Immature natural killer cell (primary cell): ENCODE measurements at regions not wholly inside any gene's neighbourhood (a gene's known extent, or its start where the extent isn't known, plus 50 kb on each side); places are given as distances from the start of the nearest gene placed in this dataset.
"Not testable (repeated sequence)": the region's sequence is repeated elsewhere in the genome, so short reads cannot be mapped to it uniquely, and the experiment has no call there.

Experiments
- DNase-seq, 3 donors: peaks; one replicate each; pipeline ENCODE4 v3.0.0; 2022; ENCODE audit warnings: mixed read lengths in 1 of 3
- H3K27ac Mint-ChIP-seq, 6 donors: one replicate each; pipeline ENCODE4 v1.8.0; 2020; ENCODE audit warnings: mixed read lengths in 6 of 6, mild to moderate bottlenecking in 5 of 6, inconsistent platforms in 4 of 6, moderate library complexity in 3 of 6
- H3K27me3 Mint-ChIP-seq, 3 donors: one replicate each; pipeline ENCODE4 v1.8.0; 2020 to 2021; ENCODE audit warnings: low read depth in 3 of 3, mild to moderate bottlenecking in 3 of 3, mixed read lengths in 3 of 3, moderate library complexity in 3 of 3, inconsistent platforms in 1 of 3
- H3K36me3 Mint-ChIP-seq, 3 donors: one replicate each; pipeline ENCODE4 v1.8.0; 2020; ENCODE audit warnings: mixed read lengths in 3 of 3, inconsistent platforms in 2 of 3, mild to moderate bottlenecking in 2 of 3
- H3K4me1 Mint-ChIP-seq, 2 donors: one replicate each; pipeline ENCODE4 v1.8.0; 2020; ENCODE audit warnings: inconsistent platforms in 2 of 2, mild to moderate bottlenecking in 2 of 2, mixed read lengths in 2 of 2, moderate library complexity in 1 of 2
- H3K4me3 Mint-ChIP-seq, 5 donors: one replicate each; pipeline ENCODE4 v1.8.0; 2020; ENCODE audit warnings: mild to moderate bottlenecking in 5 of 5, mixed read lengths in 5 of 5, inconsistent platforms in 3 of 5, moderate library complexity in 3 of 5
- H3K9me3 Mint-ChIP-seq, 6 donors: one replicate each; pipeline ENCODE4 v1.8.0; 2020; ENCODE audit warnings: mild to moderate bottlenecking in 6 of 6, mixed read lengths in 6 of 6, inconsistent platforms in 4 of 6, moderate library complexity in 3 of 6

GRCh38 chr1:82152356-82153271 lies 351.9 kb downstream of the ADGRL2 start:
- H3K4me3 Mint-ChIP-seq: peak overlapping the region in 2 of 5 donors; percentile 2 to 19
- H3K27ac Mint-ChIP-seq: no peak overlapping the region
- peaks cover 30 to 55% of the 10 kb centered on the region in 2 donors for H3K4me1 Mint-ChIP-seq
- peaks cover 0 to 13% (median 4%) of the 10 kb centered on the region in 6 donors for H3K9me3 Mint-ChIP-seq
- peaks cover 0 to 2% (median 0%) of the 10 kb centered on the region in 3 donors for H3K27me3 Mint-ChIP-seq
- DNase-seq: no peak
- H3K36me3 Mint-ChIP-seq: peaks cover 0 to 4% (median 0%) of the 10 kb centered on the region in 3 donors

GRCh38 chr1:82145656-82146055 lies 344.9 kb downstream of the ADGRL2 start:
- H3K4me1 Mint-ChIP-seq: peaks cover 19 to 21% of the 10 kb centered on the region in 2 donors
- peaks cover 0 to 7% (median under 1%) of the 10 kb centered on the region in 6 donors for H3K9me3 Mint-ChIP-seq
- H3K27me3 Mint-ChIP-seq: no peaks in the 10 kb centered on the region
- H3K4me3 Mint-ChIP-seq: no peak overlapping the region
- no peak for DNase-seq
- peaks cover 0 to 4% (median 3%) of the 10 kb centered on the region in 3 donors for H3K36me3 Mint-ChIP-seq
- no peak overlapping the region for H3K27ac Mint-ChIP-seq

- H3K4me1 Mint-ChIP-seq: peaks cover 18 to 21% of the 10 kb centered on the region in 2 donors
- H3K27ac Mint-ChIP-seq: peak overlapping the region in 4 of 6 donors; percentile 4 to 24 (median 22)
- H3K27me3 Mint-ChIP-seq: no peaks in the 10 kb centered on the region
- peaks cover 0 to 9% (median 7%) of the 10 kb centered on the region in 6 donors for H3K9me3 Mint-ChIP-seq
- peaks cover 0 to 4% (median 3%) of the 10 kb centered on the region in 3 donors for H3K36me3 Mint-ChIP-seq
- H3K4me3 Mint-ChIP-seq: peak overlapping the region in 3 of 5 donors; percentile 24 to 41 (median 31)
- peak in 2 of 3 donors; percentile 7 to 24 for DNase-seq
Observed at GRCh38 chr1:82143108-82143833, 342.5 kb downstream of the ADGRL2 start.

GRCh38 chr1:82141390-82141789 lies 340.7 kb downstream of the ADGRL2 start:
- Mint-ChIP-seq H3K4me3 (no peak overlapping the region), H3K9me3 (peaks cover 0 to 9% (median 6%) of the 10 kb centered on the region in 6 donors), H3K27me3 (no peaks in the 10 kb centered on the region), H3K36me3 (peaks cover 0 to 4% (median 3%) of the 10 kb centered on the region in 3 donors), H3K4me1 (peaks cover 18 to 21% of the 10 kb centered on the region in 2 donors), H3K27ac (no peak overlapping the region)
- no peak for DNase-seq

GRCh38 chr1:82139751-82140468 lies 339.2 kb downstream of the ADGRL2 start:
- H3K4me1 Mint-ChIP-seq: peaks cover 18 to 21% of the 10 kb centered on the region in 2 donors
- H3K36me3 Mint-ChIP-seq: peaks cover 0 to 3% (median 0%) of the 10 kb centered on the region in 3 donors
- peaks cover 0 to 9% (median 5%) of the 10 kb centered on the region in 6 donors for H3K9me3 Mint-ChIP-seq
- no peak overlapping the region for H3K4me3 Mint-ChIP-seq
- no peak for DNase-seq
- no peak overlapping the region for H3K27ac Mint-ChIP-seq
- H3K27me3 Mint-ChIP-seq: no peaks in the 10 kb centered on the region

GRCh38 chr1:82136351-82136750 lies 335.6 kb downstream of the ADGRL2 start:
- not testable (repeated sequence) for DNase-seq, H3K27me3 Mint-ChIP-seq, H3K4me3 Mint-ChIP-seq, H3K27ac Mint-ChIP-seq, H3K36me3 Mint-ChIP-seq, H3K4me1 Mint-ChIP-seq, H3K9me3 Mint-ChIP-seq

GRCh38 chr1:82125866-82126265 lies 325.1 kb downstream of the ADGRL2 start:
- H3K9me3 Mint-ChIP-seq: peaks cover 0 to 9% (median 2%) of the 10 kb centered on the region in 6 donors
- H3K27ac Mint-ChIP-seq: no peak overlapping the region
- H3K36me3 Mint-ChIP-seq: peaks cover 0 to 5% (median 0%) of the 10 kb centered on the region in 3 donors
- H3K27me3 Mint-ChIP-seq: no peaks in the 10 kb centered on the region
- no peak overlapping the region for H3K4me3 Mint-ChIP-seq
- H3K4me1 Mint-ChIP-seq: peaks cover 4 to 8% of the 10 kb centered on the region in 2 donors
- DNase-seq: no peak

GRCh38 chr1:82125119-82125518 lies 324.4 kb downstream of the ADGRL2 start:
- H3K9me3 Mint-ChIP-seq: peaks cover 0 to 14% (median 2%) of the 10 kb centered on the region in 6 donors
- peaks cover 0 to 5% (median 0%) of the 10 kb centered on the region in 3 donors for H3K36me3 Mint-ChIP-seq
- H3K27ac Mint-ChIP-seq: no peak overlapping the region
- H3K27me3 Mint-ChIP-seq: no peaks in the 10 kb centered on the region
- H3K4me3 Mint-ChIP-seq: no peak overlapping the region
- H3K4me1 Mint-ChIP-seq: peaks cover 4 to 8% of the 10 kb centered on the region in 2 donors
- no peak for DNase-seq

GRCh38 chr1:82121421-82121820 lies 320.7 kb downstream of the ADGRL2 start:
- Mint-ChIP-seq H3K9me3 (peaks cover 0 to 10% (median 2%) of the 10 kb centered on the region in 6 donors), H3K27me3 (no peaks in the 10 kb centered on the region), H3K4me1 (peaks cover 4 to 8% of the 10 kb centered on the region in 2 donors), H3K27ac (no peak overlapping the region), H3K36me3 (peaks cover 0 to 5% (median 0%) of the 10 kb centered on the region in 3 donors), H3K4me3 (peak overlapping the region in 1 of 5 donors; percentile 8)
- no peak for DNase-seq

GRCh38 chr1:82116105-82116504 lies 315.4 kb downstream of the ADGRL2 start:
- Mint-ChIP-seq H3K4me1 (peaks cover 0 to under 1% of the 10 kb centered on the region in 2 donors), H3K4me3 (no peak overlapping the region), H3K27me3 (no peaks in the 10 kb centered on the region), H3K27ac (no peak overlapping the region), H3K36me3 (no peaks in the 10 kb centered on the region), H3K9me3 (peaks cover 0 to 9% (median 2%) of the 10 kb centered on the region in 6 donors)
- DNase-seq: no peak

GRCh38 chr1:82114887-82115286 lies 314.2 kb downstream of the ADGRL2 start:
- H3K4me3 Mint-ChIP-seq: no peak overlapping the region
- peaks cover 5 to 6% of the 10 kb centered on the region in 2 donors for H3K4me1 Mint-ChIP-seq
- no peak overlapping the region for H3K27ac Mint-ChIP-seq

GRCh38 chr1:82110366-82111254 lies 309.9 kb downstream of the ADGRL2 start:
- no peak overlapping the region for H3K27ac Mint-ChIP-seq
- H3K4me1 Mint-ChIP-seq: peaks cover 26 to 34% of the 10 kb centered on the region in 2 donors
- no peak for DNase-seq

More at GRCh38 chr1:82114887-82115286, 314.2 kb downstream of the ADGRL2 start:
- DNase-seq: no peak
- Mint-ChIP-seq H3K27me3 (no peaks in the 10 kb centered on the region), H3K36me3 (no peaks in the 10 kb centered on the region), H3K9me3 (peaks cover 0 to 9% (median 2%) of the 10 kb centered on the region in 6 donors)

More at GRCh38 chr1:82110366-82111254, 309.9 kb downstream of the ADGRL2 start:
- H3K4me3 Mint-ChIP-seq: peak overlapping the region in 1 of 5 donors; percentile 26
- peaks cover 0 to 9% (median 2%) of the 10 kb centered on the region in 6 donors for H3K9me3 Mint-ChIP-seq
- H3K27me3 Mint-ChIP-seq: no peaks in the 10 kb centered on the region
- H3K36me3 Mint-ChIP-seq: no peaks in the 10 kb centered on the region
